ENCODE measurements at regions not wholly inside any gene's neighbourhood (a gene's known extent, or its start where the extent isn't known, plus 50 kb on each side); places are given as distances from the start of the nearest gene placed in this dataset.

DNA sequence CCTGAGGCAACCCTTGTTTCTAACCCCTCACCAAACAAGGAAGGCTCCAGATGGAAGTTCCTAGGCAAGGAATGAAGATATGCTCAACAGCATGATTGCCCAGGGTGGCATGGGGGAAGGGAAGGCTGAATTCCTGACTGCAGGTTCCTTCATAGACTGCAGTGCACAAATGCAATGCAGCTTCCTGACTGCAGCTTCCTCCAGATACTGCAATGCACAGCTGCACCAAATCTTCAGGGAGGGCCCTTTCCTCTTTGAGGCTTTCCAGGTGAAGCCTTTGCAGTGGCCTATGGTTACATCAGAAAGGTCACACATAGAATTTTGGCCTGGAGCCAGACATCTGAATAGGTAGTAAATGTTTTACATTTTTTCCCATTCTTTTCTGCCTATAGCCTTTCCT is 58.8 kb upstream of the DYNAP start:
- TF ChIP-seq, protein P1, sequence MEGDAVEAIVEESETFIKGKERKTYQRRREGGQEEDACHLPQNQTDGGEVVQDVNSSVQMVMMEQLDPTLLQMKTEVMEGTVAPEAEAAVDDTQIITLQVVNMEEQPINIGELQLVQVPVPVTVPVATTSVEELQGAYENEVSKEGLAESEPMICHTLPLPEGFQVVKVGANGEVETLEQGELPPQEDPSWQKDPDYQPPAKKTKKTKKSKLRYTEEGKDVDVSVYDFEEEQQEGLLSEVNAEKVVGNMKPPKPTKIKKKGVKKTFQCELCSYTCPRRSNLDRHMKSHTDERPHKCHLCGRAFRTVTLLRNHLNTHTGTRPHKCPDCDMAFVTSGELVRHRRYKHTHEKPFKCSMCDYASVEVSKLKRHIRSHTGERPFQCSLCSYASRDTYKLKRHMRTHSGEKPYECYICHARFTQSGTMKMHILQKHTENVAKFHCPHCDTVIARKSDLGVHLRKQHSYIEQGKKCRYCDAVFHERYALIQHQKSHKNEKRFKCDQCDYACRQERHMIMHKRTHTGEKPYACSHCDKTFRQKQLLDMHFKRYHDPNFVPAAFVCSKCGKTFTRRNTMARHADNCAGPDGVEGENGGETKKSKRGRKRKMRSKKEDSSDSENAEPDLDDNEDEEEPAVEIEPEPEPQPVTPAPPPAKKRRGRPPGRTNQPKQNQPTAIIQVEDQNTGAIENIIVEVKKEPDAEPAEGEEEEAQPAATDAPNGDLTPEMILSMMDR (IDR thresholded peaks at IDR 0.05), result no peak
- TF ChIP-seq POLR2A (IDR thresholded peaks at IDR 0.05) (no peak), EP300 (IDR thresholded peaks at IDR 0.05) (no peak)
